H1 (cell line): ENCODE measurements at regions not wholly inside any gene's neighbourhood (a gene's known extent, or its start where the extent isn't known, plus 50 kb on each side); places are given as distances from the start of the nearest gene placed in this dataset.

Source experiments
- HDAC2 ChIP-seq, 2 experiments: fragments of 300-600 bp in 1 of 2; sonication (generic) in 1 of 2; IDR thresholded peaks; 2 replicates each; pipeline ENCODE4 v1.6.1; 2011 to 2012; ENCODE audit warnings: low read depth in 2 of 2, low read length in 2 of 2, mild to moderate bottlenecking in 2 of 2, moderate library complexity in 2 of 2, borderline replicate concordance in 1 of 2, inconsistent platforms in 1 of 2
- JUND ChIP-seq: IDR thresholded peaks from 2 replicates; pipeline ENCODE4 v1.6.1; 2011; ENCODE audit warnings: mild to moderate bottlenecking, improper control_type of control experiment, low read length
- POLR2AphosphoS5 ChIP-seq: IDR thresholded peaks from 2 replicates; pipeline ENCODE4 v1.6.1; 2011; ENCODE audit warnings: low read depth, low read length
- RFX5 ChIP-seq: IDR thresholded peaks from 2 replicates; pipeline ENCODE4 v1.6.1; 2011; ENCODE audit warnings: low read depth, low read length, improper control_type of control experiment, borderline replicate concordance
- SUZ12 ChIP-seq: fragments of 200-600 bp; sonication (generic); IDR thresholded peaks from 2 replicates; pipeline ENCODE4 v1.6.1; 2012; ENCODE audit warnings: mild to moderate bottlenecking, inconsistent platforms, low read length, moderate library complexity, mixed read lengths
- TF ChIP-seq, protein P1 (sequence below), 3 experiments: IDR thresholded peaks; 1 replicate in 2 of 3; 2 replicates in 1 of 3; pipeline versions ENCODE4 v1.5.1 to v1.6.1; 2011; ENCODE audit warnings: low read length in 3 of 3, mild to moderate bottlenecking in 3 of 3, inconsistent platforms in 2 of 3, low read depth in 1 of 3, moderate library complexity in 1 of 3; ENCODE audit not compliant: insufficient read depth in 1 of 3; ENCODE audit errors: control extremely low read depth in 1 of 3

DNA sequence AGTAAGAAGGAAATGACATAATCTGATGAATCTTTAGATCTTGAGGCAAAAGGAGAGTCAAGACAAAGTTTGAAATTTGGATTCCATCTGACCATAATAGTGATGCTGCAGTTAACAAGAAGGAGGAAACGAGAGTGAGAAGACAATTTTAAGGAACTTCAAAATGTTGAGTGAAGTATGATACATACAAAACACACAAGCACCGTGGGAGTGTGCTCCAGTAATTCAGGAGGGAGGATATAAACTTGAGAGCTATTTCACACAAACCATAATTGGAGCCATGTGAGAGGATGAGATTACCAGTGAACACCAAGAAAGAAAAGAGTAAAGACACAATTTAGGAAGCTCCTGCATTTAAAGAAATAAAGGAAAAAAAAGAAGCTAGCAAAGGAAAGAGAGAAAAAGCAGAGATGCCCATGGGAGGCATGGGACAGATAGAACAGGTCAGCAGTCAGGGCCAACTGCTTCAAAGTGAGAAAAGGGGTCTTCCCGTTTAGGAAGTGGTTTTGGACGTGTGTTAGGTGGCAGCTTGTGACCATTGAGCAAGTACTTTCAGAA, 150.7 kb upstream of the SLC7A11 start:
- TF ChIP-seq POLR2AphosphoS5 (no peak), HDAC2 (IDR thresholded peaks at IDR 0.05; ENCODE audit: borderline replicate concordance in 1 of 2, low read depth in 2 of 2, low read length in 2 of 2) (no peak), RFX5 (no peak), JUND (no peak), SUZ12 (no peak)
- TF ChIP-seq, protein P1, sequence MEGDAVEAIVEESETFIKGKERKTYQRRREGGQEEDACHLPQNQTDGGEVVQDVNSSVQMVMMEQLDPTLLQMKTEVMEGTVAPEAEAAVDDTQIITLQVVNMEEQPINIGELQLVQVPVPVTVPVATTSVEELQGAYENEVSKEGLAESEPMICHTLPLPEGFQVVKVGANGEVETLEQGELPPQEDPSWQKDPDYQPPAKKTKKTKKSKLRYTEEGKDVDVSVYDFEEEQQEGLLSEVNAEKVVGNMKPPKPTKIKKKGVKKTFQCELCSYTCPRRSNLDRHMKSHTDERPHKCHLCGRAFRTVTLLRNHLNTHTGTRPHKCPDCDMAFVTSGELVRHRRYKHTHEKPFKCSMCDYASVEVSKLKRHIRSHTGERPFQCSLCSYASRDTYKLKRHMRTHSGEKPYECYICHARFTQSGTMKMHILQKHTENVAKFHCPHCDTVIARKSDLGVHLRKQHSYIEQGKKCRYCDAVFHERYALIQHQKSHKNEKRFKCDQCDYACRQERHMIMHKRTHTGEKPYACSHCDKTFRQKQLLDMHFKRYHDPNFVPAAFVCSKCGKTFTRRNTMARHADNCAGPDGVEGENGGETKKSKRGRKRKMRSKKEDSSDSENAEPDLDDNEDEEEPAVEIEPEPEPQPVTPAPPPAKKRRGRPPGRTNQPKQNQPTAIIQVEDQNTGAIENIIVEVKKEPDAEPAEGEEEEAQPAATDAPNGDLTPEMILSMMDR (IDR thresholded peaks at IDR 0.05; ENCODE audit: control extremely low read depth in 1 of 3, insufficient read depth in 1 of 3, low read depth in 1 of 3, low read length in 3 of 3), result no peak
